Activated T-cell treated with anti-CD3 and anti-CD28 coated beads for 1 hour (primary cell): ENCODE measurements at regions not wholly inside any gene's neighbourhood (a gene's known extent, or its start where the extent isn't known, plus 50 kb on each side); places are given as distances from the start of the nearest gene placed in this dataset.
"Not testable (repeated sequence)": the region's sequence is repeated elsewhere in the genome, so short reads cannot be mapped to it uniquely, and the experiment has no call there.

Experiments
- DNase-seq: peaks from one replicate; pipeline ENCODE4 v3.0.0-alpha.2; 2020; ENCODE audit warnings: low read depth

DNA sequence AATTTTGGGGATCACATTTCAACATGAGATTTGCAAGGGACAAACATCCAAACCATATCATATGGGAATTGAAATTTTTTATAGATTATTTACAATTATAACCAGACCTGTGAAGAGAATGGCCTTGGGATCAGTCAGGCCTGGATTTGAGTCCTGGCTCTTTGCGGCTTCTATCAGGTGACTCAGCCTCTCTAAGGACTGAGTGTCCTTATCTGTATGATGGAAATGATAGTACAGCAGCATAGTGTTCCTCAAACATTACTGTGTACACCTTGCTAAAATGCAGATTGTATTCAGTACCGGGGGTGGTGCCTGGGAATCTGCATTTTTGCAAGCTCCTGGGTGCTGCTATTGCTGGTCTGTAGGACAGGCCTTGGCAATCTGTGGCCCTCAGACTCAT, 206.7 kb upstream of the PROK2 start:
- no peak for DNase-seq

DNA sequence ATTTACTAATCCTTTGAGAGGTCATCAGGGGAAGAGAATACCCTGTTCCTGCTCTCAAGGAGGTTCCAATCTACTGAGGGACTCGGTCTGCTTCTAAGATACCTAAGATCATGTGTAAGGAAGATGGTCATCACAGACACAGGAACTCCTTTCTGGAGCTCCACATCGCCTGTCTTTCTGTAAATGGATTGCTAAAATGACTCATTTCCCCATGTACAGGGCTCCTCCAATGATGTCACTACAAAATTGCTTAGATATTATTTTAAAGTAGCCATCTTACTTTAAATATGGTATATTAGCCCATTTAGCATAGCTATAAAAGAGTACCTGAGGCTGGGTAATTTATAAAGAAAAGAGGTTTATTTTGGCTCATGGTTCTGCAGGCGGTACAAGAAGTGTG, 206.1 kb upstream of the PROK2 start:
- DNase-seq = no peak

DNA sequence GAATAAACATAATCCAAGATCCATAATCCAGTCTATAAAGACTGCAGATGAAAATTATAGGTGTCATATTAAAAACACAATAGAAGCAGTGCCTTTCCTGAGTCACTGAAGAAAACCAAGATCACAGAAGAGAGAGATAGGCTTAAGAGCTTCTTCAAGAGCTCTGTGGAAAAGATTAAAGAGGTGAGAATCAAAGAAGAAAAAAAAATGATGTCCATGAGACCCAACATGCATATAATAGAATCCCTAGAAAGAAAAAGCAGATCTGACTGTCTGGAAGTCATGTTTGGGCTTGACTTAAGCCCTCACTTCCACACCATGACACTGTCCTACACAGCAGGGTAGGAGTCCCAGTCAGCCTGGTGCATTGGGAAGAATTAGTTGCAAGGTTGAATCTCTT, 205.6 kb upstream of the PROK2 start:
- DNase-seq = no peak

DNA sequence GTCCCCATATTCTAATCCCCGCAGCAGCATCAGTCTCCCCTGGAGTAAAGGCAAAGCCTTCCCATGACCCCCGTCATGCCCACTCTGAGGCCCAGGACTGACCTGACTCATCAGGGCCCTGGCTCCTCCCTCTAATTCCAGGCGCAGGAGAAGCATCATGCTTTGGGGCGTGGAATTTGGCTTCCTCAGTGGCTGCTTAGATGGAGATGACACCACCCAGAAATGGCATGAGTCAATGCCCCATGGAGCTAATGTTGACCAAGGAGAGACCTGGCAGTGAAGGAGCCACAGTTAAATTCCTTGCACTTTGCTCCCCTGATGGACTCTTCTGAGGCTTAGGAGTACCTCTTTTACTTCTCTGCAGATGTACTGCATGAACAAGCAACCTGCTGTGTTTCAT, 204.2 kb upstream of the PROK2 start:
- no peak for DNase-seq

DNA sequence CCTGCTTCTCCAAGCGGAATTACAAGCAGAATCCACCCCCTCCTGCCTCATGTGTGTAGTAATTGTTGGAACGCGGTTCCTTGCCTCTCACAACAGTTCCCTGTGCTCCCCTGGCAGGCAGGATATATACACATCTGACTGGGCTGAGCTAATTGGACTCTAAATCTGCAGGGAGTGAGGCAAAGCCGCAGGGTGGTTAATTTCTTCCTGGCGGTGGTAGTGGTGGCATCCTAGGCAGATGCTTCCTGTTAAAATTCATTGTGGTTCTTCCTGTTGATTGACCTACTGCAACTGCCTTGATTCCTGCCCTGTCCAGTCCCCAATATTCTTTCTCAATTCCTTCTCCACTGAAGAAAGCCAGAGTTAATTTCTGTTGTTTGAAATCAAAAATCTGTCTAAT, 202.9 kb upstream of the PROK2 start:
- no peak for DNase-seq

DNA sequence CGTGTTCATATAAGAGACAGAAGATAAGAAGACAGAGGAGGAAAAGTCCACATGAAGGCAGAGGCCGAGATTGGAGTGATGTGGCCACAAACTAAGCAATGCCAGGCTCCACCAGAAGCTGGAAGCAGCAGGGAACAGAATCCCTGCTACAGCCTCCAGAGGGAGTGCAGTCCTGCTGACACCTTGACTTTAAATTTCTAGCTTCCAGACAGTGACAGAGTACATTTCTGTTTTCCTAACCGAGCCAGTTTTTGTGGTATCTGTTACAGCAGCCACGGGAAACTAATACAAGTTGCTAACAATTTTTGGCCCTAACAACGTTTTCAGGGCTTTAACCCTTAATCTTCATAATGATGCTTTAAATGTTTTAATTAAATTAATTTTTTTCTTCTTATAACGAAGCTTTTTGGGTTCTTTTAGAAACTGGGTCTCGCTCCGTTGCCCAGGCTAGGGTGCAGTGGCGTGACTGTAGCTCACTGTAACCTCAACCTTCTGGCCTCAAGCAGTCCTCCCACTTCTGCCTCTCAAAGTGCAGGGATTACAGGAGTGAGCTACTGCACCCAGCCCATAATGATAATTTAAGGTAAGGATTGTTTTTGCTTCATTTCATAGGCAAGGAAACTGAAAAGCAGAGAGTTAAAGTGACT, 202.3 kb upstream of the PROK2 start:
- DNase-seq = no peak

DNA sequence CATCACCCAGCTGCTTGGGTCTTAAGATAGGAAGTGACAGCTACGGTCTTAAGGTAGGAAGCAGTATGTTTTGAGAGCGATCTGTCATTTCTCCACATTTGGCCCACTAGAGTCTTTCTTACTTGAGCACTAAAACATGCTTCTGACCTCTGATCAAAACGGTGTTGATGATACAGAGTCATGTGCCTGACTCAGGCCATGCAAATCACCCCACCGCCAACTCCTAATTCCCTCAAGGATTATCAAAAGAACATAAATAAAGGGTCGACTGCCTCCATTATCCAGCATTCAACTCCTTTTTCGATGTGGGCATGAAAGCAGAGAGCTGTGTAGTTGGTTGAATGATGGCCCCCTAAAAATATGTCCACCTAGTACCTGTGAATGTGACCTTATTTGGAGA, 201.7 kb upstream of the PROK2 start:
- no peak for DNase-seq

DNA sequence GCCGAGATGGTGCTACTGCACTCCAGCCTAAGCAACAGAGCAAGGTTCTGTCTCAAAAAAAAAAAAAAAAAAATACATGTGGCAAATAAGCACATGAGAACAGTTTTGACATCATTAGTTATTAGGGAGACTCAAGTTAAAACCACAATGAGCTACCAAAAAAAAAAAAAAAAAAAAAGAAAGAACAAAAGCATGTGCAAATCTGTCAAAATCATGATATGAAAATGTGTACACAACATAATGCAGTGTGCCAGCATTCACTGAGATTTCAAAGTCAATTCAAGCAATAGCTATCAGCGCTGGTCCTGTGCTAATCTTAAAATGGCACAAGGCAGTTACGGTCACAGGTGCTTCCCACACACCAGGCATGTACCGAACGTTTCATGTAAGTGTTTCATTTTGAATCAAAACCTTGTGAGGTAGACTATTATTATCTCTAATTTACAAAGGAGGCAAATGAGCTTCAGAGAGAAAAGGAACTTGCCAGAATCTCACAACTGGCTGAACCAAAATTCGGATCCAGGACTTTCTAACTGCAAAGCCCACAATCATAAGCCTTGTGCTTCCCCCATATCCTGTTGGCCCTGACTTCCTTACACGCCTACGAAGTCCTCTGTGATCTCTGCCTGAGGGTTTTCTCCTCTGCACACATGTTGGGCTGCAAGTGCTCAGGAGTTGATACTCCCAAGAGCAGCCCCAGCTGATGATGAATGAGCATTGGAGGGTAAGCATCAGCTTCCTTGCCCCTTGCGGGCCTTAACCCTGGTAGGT, 200.1 kb upstream of the PROK2 start:
- DNase-seq = no peak

DNA sequence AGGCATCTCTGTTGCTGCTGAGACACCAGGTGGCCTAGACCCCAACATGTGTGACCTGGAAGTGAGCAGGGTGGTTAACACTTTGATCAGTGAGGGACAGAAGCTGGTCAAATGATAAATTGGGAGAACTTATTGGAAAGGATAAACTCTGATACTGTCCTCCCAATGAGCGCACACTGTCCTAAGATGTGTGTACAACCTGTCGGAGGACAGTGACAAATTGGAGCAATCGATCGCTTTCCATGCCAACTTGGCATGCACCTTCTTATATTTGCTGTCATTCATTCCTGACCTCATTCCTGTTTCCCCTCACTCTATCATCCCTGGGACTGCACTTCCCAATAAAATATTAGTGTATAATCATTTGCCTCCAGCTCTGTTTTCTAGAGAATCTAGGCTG, 198.7 kb upstream of the PROK2 start:
- no peak for DNase-seq

DNA sequence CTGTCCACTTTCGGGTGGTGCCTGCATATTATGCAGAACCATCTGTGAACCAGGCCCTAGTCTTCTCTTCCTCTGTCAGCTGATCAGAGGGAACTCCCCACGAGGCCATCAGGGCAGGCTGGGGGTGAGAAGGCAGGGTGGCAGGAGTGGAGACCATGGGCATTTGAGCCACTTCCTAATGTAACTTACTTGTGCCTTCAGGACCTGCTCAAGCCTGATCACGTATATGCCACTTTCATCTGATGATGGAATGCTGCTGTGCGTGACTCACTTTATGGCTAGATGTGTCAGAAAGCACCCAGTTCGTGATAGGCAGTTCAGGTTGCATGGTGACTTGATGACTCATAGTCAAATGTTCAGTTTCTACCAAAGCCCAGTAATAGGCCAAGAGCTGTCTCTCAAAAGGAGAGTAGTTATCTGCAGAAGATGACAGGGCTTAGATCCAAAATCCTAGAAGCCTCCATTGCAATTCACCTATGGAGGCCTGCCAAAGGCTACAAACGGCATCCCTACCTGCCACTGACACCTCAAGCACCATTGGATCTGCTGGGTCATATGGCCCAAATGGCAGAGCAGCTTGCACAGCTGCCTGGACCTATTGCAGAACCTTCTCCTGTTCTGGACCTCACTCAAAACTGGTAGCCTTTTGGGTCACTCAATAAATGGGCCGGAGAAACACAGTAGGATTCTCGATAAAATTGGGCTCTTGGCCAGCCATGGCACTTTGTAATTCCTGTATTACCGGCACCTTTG, 197.7 kb upstream of the PROK2 start:
- not testable (repeated sequence) for DNase-seq

DNA sequence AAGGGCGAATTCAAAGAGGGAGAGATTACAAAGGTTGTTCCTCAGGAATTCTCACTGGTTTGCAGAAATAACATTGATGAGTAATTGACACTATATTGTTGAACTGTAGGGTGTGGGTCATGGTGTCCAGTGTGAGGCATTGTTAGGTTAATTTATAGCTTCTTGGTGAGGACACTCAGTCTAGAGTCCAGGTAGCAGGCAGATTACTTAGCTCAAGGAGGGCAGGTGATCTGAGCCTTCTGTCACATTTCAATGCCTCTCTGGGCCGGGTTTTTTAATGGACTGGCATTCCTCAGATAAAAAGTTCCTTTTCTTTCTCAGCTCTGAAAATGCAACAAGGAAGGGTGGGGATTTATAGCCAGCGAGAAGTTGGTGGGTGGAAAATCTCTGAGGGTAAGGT, 194.2 kb upstream of the PROK2 start:
- DNase-seq = no peak

DNA sequence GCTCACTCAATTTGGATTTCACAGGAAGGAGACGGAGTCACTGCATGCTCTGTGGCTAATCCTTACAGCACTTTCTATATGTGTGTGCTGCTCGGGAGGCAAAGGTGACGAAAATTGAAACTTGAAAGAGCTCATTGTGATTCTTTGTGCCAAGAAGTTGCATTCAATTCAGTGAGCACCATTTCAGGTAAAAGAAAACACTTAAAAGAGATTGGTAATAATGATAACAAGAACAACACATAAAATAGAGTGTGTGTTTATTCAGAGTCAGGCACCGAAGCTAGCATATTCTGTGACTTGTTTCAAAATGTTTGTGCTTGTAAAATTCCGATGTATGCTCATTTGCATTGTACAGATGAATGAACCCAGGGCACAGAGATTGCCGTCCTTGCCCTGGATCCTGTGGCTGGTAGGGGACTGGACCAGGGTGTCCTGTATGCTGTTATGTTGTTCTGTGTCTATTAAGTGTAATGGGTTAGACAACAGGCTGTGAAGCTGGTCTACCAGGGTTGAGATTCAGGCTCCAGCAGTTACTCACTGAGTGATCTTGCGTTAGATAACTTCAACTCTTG, 193.3 kb upstream of the PROK2 start:
- no peak for DNase-seq

DNA sequence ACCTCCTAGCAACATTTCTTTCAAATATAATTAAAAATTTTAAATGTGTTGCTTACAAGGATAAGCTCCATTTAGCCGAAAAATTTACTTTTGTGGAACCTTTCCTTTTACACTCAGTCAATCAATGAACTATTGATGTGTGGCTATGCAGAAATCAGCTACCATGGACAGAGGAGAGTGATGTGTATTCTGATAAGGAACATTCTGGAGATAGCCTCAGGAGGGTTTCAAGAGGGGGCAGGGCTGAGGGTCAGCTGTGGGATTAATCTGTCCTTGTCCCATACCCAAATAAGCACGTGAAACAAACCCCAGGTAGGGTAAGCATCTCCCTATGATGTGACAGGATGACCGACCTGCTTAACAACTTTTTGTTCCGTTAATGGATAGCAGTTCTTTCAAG, 192.6 kb upstream of the PROK2 start:
- no peak for DNase-seq

DNA sequence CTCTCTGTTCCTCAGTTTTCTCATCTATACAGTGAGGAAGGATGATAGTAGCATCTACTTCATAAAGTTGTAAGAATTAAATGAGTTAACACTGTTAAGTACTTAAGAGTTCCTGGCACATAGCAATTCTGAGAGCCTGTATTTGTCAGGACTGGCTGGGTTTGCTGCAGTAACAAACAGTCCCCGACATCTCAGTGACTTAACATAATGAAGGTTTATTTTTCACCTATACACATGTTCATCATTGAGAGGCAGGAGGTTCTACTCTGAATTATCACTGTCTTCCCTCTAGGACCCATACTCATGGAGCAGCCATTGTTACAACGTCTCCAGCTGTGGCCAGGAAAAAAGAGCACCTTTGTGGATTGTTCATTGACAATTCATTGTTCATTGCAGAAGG, 190.6 kb upstream of the PROK2 start:
- no peak for DNase-seq

DNA sequence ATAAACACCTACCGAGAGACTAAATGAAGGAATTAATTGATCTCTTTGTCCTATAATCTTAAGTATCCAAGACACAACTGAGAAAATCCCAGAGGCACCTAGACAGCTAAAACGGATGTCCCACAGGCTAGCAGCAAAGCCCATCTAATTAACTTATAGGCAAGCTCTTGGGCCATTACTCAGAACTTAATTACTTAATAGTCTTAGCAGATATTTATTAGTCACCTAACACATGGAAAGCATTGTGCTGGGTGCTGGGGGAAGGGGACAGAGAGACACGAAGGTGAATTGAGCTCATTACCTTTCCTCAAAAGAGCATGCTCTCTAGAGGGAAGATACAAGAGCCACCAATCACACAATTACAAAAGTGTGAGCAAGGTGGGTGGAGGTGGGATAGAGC, 189.8 kb upstream of the PROK2 start:
- no peak for DNase-seq

DNA sequence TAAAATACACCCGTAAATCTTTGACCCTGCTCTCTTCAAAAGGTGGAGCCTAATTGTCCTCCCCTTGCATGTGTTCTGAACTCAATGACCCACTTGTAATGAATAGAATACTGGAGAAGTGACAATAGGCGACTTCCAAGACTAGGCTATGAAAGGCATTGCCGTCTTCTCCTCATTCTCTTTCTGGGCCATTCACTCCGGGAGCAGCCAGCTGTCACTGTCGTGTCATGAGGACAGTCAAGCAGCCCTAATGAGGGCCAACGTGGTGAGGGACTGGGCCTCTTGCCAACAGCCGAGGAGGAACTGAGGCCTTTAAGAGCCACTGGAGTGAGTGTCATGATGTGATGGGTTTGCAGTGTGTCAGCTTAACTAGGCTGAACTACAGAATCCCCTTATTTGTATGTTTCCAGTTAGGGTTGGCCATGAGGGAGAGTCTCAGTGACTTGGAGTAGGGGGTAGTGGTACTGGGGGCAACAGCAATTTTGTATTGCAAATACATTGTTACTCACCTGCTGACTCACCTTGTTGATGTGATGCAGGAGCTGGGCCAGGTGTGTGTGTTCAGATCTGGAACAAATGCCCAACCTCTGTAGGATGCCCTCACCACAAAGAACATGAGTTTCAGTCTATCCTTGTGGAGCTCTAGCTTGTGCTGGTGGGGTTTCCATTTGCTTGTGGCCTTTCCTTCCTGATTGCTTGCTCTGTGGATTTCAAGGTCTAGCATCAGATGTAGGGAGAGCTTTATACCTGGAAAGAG, 188.5 kb upstream of the PROK2 start:
- DNase-seq = no peak

DNA sequence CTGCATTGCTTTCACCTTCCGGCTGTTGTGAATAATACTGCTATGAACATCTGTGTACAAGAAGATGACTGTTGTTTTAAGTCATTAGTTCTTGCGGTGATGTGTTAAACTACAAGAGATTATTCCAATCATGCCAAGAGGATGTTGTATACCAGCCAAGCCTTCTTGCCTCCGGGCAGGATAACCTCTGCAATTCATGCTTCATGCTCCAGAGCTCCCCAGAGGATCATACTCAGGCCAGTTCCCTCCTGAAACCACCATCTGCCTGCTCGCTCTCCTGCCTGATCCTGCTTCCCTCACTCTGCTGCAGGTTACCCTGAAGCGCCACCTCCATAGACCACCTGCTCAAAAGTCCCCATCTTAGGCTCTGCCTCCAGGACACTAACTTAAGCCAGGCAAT, 187.1 kb upstream of the PROK2 start:
- no peak for DNase-seq

DNA sequence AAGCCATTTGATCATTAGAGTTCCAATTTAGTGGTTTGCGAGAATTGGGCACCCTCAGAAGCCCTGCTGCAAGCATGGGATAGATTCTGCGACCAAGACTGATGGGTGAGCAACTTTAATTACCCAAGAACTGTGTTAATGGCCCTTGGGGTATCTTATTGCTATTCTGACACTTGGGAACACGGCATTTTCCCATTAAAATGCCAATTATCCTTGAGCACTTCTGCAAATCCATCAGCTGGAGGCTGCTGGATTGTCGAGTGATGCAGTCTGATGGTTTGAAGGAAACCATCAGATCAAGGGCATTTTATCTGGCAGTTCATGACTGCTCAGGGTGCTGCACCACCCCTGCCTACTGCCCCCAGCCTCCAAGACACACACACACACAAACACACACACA, 183.6 kb upstream of the PROK2 start:
- no peak for DNase-seq

DNA sequence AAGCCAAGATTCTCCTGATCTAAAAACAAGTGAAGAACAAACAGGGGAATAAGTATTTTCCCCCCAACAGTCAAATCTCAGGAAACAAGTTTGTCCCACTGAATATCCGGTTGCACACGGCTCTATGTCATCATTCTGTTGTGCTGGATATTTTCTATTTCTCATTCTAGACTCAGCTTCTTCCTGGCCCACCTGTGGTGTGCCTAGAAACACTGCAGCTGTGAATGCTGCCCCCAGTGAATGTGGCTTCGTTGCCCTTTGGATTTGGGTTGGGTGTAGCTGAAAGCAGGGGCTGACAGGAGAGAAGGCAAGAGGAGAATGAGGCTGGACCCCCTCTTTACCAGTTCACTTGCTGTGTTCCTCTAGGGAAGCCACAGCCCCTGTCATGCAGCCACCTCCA, 181.2 kb upstream of the PROK2 start:
- DNase-seq = no peak

DNA sequence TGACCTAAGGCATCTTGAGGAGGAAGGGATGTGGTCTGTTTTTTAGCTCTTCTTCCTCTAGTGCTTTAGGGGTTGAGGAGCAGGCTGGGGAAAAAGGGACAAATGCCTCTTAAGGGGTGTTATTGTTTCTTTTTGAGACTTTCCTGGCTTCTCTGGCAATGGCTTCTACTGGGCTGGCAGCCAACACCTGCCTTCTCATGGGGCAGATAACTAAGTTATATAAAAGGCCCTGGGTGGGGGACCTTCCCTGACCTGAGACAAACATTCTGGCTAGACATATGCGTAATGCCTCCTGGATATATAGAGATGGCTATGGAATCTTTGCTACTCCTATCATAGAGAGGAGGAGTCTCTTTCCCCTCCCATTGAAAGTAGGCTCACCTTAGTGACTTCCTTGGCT, 179.2 kb upstream of the PROK2 start:
- no peak for DNase-seq

DNA sequence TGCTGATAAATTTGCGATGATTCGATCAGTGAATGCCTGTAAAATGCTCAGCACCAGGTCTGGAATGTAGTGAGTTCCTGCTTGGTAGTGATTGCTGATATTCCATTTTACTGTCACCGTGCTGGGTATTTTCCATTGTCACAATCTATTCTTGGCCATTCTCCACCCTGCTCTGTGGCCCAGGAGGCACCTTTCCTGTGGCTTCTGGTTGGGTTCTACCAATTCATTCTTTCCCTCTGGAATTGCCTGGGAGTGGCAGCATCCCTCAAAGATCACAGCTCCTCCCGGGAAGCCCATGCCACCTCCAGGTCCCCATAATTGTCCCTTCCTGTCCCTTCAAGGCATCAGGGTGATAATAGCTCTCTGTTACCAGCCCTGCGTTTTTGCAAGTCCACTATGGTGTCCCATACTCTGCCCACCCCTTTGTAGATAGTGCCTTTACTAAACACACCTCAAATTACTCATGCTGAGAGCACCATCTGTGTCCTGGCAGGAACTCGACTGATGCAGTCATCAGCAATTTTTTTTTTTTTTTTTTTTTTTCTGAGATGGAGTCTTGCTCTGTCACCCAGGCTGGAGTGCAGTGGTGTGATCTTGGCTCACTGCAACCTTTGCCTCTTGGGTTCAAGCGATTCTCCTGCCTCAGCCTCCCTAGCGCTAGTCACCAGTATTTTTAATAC, 177.8 kb upstream of the PROK2 start:
- DNase-seq = no peak

DNA sequence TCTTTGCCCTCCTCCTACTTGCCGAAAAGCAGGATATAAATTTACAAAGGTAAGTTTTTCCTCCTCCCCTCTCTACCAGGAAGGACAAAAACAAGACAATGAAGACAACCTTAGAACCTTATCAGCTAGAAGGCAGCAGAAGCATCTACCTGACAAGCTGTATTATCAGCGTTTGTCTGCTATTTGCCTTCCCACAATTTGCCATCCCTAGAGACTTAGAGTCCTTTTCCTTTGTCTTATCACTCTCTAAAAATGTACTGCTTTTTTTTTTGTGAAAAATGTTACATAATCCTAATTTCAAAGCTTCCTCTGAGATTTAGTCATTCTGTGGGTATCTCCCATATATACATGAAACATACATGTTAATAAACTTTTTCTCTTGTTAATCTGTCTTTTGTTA, 176.9 kb upstream of the PROK2 start:
- DNase-seq = no peak
